Fibroblast of skin of right biceps (primary cell): ENCODE measurements at regions not wholly inside any gene's neighbourhood (a gene's known extent, or its start where the extent isn't known, plus 50 kb on each side); places are given as distances from the start of the nearest gene placed in this dataset.
A peak's percentile ranks its signal among the peaks of the same experiment; 100 is the strongest.

Experiments used
- DNase-seq: peaks from one replicate; pipeline ENCODE4 v3.0.0-alpha.2; 2013

GRCh38 chr2:66981074-66981473 is 416.1 kb upstream of the ETAA1 start:
- DNase-seq = no peak

GRCh38 chr2:66982766-66983165 is 414.4 kb upstream of the ETAA1 start:
- DNase-seq = peak; percentile 12

GRCh38 chr2:66984864-66985263 is 412.3 kb upstream of the ETAA1 start:
- no peak for DNase-seq

- no peak for DNase-seq
These were observed 411.2 kb upstream of the ETAA1 start for GRCh38 chr2:66985906-66986305.

GRCh38 chr2:66987733-66988132 is 409.4 kb upstream of the ETAA1 start:
- DNase-seq = no peak

- DNase-seq = no peak
These were observed 402.5 kb upstream of the ETAA1 start for GRCh38 chr2:66994654-66995053.

GRCh38 chr2:66995636-66996035 is 401.5 kb upstream of the ETAA1 start:
- no peak for DNase-seq

- no peak for DNase-seq
These were observed 394.3 kb upstream of the ETAA1 start for GRCh38 chr2:67002618-67003371.

GRCh38 chr2:67006373-67006960 is 390.7 kb upstream of the ETAA1 start:
- DNase-seq = no peak

- peak; percentile 6 for DNase-seq
These were observed 389.0 kb upstream of the ETAA1 start for GRCh38 chr2:67008155-67008554.

GRCh38 chr2:67012165-67012564 is 385.0 kb upstream of the ETAA1 start:
- no peak for DNase-seq

GRCh38 chr2:67013821-67014220 is 383.3 kb upstream of the ETAA1 start:
- DNase-seq = peak; percentile 6

GRCh38 chr2:67015681-67016080 is 381.5 kb upstream of the ETAA1 start:
- no peak for DNase-seq

- DNase-seq = no peak
These were observed 378.8 kb upstream of the ETAA1 start for GRCh38 chr2:67018301-67018700.

GRCh38 chr2:67032076-67032475 is 365.1 kb upstream of the ETAA1 start:
- no peak for DNase-seq

- no peak for DNase-seq
These were observed 360.7 kb upstream of the ETAA1 start for GRCh38 chr2:67036444-67036843.

- DNase-seq = no peak
These were observed 359.5 kb upstream of the ETAA1 start for GRCh38 chr2:67037655-67038054.

- DNase-seq = no peak
These were observed 358.9 kb upstream of the ETAA1 start for GRCh38 chr2:67038195-67038594.

- no peak for DNase-seq
These were observed 358.1 kb upstream of the ETAA1 start for GRCh38 chr2:67039058-67039457.

GRCh38 chr2:67039517-67040103 is 357.5 kb upstream of the ETAA1 start:
- no peak for DNase-seq

GRCh38 chr2:67041051-67041450 is 356.1 kb upstream of the ETAA1 start:
- DNase-seq = no peak

GRCh38 chr2:67043781-67044478 is 353.2 kb upstream of the ETAA1 start:
- no peak for DNase-seq

GRCh38 chr2:67046591-67046990 is 350.5 kb upstream of the ETAA1 start:
- DNase-seq = no peak

- no peak for DNase-seq
These were observed 348.8 kb upstream of the ETAA1 start for GRCh38 chr2:67048314-67048713.
